Fibroblast of skin of abdomen (primary cell): ENCODE measurements at regions not wholly inside any gene's neighbourhood (a gene's known extent, or its start where the extent isn't known, plus 50 kb on each side); places are given as distances from the start of the nearest gene placed in this dataset.
"Not testable (repeated sequence)": the region's sequence is repeated elsewhere in the genome, so short reads cannot be mapped to it uniquely, and the experiment has no call there.

Source experiments
- DNase-seq: peaks from one replicate; pipeline ENCODE4 v3.0.0-alpha.2; 2013

DNA sequence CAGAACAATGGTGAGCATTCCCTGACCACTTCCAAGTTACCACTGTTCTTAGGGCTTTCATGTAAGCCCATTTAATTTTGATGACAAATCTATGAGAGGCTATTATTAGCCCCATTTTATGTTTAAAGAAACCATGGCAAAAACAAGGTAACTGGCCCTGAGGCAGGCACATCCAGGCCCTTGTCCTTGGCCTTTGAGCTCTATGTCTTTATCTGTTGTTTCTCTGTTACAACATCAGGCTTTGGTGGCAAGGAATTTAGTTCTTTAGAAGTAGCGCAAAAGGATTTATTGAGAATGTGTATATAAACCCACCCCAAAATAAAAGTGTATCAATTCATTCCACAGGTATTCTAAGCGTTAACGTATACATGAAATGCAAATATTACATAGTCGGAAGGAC, 257.1 kb downstream of the HNMT start:
- no peak for DNase-seq

DNA sequence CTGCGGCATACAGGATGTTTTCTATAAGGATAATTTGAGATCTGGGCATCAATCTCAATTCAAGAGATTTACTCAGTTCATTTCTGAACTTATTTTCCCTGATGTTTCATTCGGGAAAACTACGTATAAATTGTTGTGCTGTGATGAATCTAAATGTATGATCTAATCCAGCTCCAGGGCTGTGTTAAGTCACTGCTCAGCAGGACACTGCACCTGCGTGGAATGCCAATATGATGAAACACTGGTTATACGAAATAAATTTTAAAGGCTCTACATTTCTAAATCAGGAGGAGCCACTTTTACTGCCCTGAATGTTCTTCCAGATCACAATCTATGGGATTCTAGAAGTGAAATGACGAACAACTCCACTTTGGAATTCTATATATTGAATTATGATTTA, 259.0 kb downstream of the HNMT start:
- no peak for DNase-seq

DNA sequence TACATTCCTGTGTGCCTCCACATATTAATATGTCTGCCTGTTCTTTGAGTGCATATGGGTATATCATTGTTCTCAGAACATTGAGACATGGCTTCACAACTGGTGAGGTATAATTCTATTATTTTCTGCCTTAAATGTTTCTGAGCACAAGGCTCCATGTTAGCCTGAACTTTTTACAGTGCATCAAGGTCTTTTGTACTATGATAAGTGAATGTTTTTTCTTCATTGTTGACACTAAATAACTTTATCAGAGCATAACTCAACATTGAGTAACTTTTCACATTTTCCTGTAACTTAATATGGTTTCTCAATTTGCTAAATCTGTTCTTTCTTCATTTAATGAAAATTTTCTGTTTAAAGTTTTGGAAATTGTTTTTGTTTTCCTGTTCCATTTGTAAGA, 262.9 kb downstream of the HNMT start:
- no peak for DNase-seq

DNA sequence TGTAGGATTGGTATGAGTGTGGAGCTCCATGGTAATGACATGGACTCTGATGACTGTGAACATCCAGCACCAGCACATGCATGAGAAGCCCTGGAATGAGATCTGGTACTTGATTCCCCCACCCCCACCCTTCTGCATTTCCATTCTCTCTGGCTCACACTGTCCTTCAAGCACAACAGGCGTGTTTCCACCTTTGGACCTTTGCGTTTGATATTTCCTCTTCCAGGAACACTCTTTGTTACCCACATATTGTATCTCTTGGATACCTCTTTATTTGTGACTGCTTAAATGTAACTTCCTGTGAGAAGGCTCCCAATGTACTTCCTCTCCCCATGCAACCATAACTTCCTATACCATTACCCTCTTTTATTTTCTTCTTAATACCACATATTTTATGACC, 263.8 kb downstream of the HNMT start:
- DNase-seq, result no peak

DNA sequence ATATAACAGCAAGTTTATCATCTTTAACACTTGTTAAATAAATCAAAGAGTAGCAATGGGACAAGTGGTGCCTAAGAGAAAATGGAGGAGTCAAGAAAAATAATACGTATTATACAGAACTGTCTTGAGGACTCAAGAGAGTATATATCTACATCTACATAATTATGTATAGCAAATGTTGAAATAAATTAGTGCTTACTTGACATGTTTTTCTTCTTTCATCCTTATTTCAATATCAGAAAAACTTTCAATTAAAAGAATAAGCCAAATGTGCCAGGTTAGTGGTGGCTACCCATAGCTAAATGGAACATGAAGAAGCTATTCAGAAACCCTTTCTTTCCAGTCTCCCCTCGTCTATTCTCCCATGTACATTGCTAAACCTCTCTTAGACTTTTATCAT, 267.3 kb upstream of the SPOPL start:
- DNase-seq, result no peak

DNA sequence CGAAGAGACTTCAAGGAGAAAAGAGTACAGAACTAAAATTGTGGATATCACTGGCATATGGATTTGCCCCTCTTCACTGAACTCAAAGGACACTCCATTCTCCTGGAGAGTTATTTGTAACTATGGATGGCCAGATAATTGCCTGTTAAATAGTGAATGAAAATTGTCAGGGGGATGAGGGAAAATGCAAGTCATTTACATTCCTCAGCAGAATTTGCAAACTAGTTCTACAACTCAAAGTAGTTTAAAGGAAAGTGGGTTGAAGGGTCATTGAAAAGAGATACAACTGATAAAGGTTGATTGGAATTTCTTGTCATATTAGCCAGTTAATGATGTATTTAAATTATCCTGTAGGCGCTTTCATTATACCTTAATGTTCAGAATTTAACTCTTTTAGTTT, 266.5 kb upstream of the SPOPL start:
- no peak for DNase-seq

DNA sequence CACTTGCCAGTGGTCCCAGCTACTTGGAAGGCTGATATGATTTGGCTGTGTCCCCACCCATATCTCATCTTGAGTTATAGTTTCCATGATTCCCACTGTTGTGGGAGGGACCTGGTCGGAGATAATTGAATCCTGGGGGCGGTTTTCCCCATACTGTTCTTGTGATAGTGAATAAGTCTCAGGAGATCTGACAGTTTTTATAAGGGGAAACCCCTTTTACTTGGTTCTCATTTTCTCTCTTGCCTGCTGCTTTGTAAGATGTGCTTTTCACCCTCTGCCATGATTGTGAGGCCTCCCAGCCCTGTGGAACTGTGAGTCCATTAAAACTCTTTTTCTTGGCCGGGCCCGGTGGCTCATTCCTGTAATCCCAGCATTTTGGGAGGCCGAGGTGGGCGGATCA, 265.4 kb upstream of the SPOPL start:
- no peak for DNase-seq

DNA sequence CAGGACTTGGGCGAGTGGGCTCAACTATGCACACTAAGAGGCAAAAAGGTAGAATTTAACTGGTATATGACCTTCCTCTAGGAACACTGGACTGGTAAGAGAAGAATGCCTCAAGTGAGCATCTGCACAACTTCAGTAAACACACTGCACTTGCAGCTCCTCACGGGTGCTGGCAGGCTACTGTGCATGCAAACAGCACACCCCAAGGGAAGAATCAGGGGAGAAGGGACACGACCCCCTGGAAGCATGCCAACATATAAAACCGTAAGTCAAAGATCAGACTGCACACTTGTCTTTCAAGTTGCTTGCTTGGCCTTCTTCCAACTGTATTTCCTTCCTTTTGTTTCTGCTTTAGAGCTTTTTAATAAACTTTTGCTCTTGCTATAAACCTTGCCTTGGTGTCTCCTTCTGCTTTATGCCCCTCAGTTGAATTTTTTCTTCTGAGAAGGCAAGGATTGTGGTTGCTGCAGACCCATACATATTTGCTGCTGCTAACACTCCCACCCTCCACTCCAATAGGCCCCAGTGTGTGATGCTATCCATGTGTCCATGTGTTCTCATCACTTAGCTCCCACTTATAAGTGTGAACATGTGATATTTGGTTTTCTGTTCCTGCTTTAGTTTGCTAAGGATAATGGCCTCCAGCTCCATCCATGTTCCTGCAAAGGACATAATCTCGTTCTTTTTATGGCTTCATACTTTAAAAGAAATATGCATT, 263.7 kb upstream of the SPOPL start:
- DNase-seq, result no peak

DNA sequence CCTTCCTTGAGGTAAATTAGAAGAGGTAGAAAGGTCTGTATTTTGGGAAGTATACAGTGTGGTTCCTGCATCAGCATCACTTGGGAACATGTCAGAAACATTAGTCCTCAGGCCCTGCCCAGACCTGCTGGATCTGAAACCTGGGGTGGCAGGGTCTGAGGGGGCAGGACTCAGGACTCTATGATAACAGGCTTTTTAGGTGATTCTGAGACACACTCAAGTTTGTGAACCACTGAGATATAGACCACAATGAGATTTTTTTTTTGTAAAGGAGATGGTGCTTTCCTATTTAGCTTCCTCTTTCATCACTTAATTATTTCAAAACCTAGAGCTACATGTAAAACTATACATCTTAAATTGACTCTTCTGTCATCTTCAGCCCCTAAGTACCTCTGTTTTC, 262.7 kb upstream of the SPOPL start:
- no peak for DNase-seq

DNA sequence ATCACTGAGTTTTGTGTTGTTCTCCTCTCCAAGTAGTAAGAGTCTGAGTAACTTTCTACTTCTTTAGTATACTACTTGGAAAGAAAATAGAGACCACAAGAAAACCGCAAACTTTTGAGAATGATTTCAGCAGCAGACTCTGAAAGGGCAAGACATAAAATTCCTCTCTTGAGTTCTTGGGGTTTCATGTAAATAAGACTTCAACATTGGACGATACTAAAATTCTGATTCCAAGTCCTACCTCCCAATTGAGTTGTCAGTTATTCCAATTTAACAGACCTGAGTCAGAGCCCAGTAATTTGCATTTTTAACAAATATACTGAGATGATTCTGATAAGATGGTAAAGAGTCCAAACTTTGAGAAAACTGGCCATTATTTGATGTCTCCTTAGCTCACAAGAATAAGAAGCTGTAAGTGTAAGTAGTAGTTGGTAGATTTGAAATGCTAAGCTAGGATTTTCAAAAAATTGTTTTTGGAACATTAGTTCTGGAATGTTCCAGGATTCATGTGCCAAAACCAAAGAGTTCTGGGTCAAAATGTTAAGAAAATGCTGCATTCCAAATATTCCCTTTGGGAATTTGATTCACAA, 261.6 kb upstream of the SPOPL start:
- peak; percentile 34 for DNase-seq

DNA sequence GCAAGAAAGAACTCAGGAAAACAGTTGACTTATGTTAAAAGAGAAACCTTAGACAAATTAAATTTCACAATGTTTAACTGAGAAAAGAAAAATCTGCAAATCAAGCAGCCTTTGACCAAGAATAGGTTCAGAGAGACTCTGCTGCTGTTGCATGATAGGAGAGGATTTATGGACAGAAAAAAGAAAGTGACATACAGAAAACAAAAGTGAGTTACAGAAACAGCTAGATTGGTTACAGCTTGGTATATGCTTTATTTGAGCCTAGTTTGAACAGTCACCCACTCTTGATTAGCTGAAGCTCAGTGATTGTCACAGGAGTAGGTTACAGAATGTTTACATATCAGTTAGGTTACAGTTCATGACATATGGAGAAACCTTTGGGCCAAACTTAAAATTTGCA, 258.2 kb upstream of the SPOPL start:
- no peak for DNase-seq

DNA sequence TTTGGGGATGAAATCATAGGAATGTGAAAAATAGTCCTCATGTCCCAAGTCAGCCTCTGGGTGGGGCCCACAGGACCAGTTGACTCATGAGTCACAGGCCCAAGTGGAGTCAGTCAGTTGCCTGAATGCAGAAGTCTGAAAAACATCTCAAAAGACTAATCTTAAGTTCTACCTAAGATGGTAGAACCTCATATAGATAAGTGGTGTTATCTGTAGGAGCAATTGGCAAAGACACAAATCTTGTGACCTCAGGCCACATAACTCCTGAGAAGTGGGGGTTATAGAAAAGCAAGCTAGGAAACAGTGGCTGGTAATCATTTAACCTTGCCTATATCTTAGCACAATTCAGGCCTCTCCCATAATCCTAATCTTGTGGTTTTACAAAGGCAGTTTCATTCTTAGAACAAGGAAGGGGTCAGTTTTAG, 257.1 kb upstream of the SPOPL start:
- no peak for DNase-seq

DNA sequence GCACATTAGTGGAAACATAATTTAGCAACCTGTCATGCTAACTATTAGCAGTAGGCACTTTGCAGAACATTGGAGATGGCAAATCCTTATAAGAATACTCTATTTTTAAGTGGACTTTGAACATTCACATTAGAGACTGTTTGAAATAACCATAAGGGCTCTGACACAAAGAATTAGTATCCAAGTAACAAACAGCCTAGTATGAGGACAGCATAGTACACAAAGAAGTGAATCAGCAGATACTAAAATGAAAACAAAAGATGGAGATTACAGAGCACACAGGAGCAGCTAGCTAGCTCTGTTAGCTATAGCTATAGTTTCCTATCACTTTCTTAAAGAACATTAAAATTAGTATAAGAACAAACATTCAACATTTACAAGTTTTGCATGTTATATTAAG, 256.3 kb upstream of the SPOPL start:
- no peak for DNase-seq

DNA sequence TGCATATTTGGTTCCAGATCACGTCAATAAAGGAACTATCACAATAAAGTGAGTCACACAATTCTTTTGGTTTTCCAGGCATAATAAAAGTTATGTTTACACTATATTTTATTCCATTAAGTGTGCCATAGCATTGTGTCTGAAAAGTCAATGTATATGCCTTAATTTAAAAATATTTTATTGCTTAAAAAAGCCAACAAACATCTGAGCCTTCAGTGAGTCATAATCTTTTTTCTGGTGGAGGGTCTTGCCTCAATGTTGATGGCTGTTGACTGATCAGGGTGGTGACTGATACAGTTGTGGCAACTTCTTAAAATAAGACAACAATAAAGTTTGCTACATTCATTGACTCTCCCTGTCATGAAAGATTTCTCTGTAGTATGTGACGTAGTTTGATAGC, 254.3 kb upstream of the SPOPL start:
- DNase-seq, result no peak

DNA sequence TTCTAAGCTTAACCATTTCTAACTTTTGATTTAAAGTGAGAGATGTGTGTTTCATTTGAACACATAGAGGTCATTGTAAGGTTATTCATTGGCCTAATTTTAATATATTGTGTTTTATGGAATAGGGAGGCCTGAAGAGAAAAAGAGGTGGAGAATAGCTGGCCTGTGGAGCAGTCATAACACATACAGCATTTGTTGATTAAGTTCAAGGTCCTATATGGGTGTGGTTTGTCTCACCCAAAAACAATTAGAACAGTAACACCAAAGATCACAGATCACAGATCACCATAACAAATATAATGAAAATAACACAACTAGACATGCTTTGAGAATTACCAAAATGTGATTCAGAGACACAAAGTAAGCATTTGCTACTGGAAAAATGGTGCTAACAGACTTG, 252.4 kb upstream of the SPOPL start:
- no peak for DNase-seq

DNA sequence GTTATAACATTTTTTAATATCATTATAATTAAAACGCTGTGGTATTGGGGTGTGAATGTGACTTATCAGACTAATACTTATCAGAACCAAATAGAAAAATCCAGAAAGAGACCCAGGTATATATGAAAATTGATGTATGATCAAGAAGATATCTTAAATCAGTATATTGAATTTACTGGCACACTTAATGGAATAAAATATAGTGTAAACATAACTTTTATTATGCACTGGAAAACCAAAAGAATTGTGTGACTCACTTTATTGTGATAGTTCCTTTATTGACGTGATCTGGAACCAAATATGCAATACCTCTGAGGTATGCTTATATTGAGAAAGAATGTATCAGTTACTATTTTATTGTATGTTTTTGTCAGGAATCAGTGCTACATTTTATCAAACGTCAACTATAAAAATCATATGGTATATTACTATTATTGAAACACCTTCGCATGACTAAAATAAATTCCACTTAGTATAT, 250.7 kb upstream of the SPOPL start:
- DNase-seq, result not testable (repeated sequence)

DNA sequence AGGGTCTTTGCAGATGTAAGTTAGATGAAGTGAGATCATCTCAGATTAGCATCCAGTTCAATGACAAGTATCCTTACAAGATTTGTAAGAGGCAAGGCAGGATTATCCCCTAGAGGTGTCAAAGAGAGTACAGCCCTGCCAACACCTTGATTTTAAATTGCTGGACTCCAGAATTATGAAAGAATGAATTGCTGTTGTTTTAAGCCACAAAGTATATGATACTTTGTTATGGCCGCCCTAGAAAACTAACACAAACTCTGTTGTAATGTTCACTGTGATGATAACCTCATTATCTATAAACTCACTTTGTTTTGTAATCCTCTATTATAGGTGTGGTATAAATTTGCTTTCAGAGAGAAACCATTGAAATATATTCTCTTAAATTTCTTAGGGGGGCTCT, 249.0 kb upstream of the SPOPL start:
- DNase-seq, result no peak

DNA sequence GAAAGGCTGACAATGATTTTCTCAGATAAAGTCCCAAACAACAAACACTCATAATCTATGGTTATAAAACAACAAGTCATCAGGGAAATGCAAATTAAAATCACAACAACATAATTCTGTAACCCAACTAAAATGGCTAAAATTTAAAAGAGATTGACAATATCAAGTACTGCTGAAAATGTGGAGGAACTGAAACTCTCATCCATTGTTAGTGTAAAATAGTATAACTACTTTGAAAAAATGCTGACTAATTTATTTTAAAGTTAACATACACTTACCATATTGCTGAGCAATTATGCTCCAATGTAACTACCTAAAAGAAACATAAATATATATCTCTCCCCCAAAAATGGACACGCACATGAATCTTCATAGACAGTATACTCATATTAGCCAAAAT, 245.9 kb upstream of the SPOPL start:
- no peak for DNase-seq

DNA sequence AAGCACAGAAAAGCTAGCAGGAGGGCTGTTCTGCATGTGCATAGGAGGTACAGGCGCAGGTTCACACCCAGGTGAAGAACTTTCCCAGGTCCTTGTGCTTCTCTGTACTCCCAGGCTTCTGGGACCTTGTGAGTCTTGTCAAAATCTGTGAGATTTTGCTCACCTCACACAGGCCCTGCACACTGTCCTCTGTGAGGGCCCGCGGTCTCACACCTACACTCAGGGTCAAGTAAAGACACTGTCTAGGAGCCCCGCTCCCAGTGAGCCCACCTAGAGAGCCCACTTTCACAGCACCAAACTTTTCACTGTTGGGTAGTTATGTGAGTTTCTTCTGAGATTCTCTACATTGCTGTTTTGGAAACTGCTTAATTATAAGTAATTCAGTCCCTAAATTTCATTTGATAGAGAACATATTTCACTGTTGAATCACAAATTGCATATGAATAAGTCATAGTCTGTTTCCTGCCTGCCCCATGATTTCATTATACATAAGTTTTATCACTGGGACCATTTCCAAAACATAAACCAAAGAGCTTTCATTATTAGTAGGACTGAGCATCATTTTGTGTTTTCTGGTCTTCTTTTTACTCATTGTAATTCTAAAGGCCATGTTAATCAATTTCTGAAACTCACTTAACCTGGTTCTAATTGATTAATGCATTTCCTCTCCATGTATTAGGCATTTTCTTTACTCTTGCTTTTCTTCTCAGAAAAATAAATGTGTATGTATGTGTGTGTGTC, 234.2 kb upstream of the SPOPL start:
- DNase-seq, result peak; percentile 84

DNA sequence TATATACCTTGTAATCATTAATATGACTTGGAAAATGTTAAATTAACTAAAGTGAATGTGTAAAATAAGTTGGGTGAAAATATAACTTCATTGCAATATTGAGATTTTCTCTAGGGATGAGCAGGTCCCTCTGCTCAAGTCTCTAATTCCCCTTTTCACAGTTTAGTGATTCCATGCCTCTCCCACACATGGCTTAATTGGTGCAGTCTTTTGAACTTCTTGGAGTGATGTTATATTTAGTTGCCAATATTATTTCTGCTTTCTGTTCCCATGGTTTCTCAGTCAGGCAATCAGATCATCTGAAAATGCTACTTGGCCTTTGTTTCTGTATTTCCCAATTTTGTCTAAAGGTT, 233.7 kb upstream of the SPOPL start:
- no peak for DNase-seq

DNA sequence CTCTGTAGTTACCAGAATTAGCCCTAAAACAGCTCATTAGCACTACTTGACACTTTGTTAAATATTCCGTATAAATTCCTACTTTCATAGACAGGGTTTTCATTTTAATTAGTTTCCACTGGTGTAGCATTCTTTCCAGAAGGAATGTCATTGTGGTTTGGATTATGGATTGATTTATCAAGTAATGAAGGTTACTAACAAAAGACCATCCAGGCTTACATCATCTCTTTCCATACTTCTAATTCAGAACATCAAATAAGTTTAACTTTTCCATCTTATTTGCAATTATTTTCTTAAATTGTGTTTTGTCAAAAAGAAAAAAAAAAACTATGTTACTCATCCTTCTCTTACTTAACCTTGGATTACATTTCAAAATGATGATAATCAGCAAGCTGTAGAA, 231.8 kb upstream of the SPOPL start:
- DNase-seq, result peak; percentile 72

DNA sequence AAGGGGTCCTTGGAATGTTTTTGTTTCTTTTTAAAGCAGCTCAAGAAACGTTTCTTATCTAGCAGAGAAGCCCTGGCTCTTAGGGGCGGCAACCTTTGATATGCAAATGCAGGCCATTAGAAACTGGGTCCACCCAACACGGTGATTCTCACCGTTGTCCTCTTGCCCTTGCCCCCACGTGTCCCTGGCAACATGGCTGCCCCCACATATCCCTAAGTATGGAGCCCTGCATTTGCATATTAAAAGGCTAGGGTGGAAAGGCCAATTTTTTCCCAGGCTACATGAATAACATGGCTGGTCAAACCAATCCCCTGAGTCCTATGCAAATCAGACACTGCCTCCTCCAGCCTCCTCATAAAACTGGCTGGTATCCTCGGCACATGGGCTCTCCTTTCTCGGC, 230.1 kb upstream of the SPOPL start:
- DNase-seq, result no peak

DNA sequence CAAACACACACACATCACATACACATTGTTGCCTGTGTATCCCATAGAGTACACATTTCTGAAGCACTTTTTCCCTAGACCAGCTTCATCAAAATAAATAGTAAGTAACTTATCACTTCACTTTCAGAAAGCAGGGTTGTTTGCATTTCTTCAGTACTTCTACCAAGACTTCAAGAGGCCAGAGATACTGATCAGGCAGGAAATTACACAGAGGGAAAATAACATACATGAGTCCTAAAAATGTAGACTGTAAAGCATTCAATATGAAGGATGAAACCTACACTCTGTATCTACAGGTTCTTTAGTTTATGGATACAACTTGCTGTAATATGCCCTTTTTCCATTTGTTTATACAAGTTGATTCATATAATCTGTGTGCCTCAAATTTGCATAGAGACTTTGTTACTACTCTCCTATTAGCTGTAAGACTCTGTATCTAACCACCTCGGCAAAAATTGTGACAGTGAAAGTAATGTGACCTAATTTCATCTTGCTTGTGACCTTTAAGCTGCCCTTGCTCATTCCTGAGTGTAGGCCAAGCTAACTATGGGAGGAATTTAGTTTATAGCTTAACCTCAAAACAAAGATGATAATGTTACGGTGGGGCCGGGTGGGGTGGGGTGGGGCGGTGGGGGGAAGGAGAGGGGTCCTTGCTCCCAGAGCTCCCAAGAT, 228.9 kb upstream of the SPOPL start:
- no peak for DNase-seq

DNA sequence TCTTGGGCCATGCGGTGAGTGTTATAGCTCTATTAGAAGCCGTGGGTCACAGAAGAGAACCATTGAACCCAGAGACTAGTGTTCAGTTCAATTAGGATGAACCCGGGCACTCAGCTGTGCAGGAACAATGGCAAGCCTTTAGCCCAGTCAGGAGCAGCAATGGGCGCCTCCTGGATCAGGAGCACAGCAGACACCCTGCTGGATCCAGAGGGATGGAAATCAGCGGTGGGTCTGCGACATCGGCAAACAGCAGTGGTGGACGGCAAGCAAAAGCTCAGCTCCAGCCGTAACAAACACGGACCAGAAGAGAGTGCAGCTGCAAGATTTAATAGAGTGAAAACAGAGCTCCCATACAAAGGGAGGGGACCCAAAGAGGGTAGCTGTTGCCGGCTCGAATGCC, 228.3 kb upstream of the SPOPL start:
- DNase-seq, result not testable (repeated sequence)
